ENCODE measurements at regions not wholly inside any gene's neighbourhood (a gene's known extent, or its start where the extent isn't known, plus 50 kb on each side); places are given as distances from the start of the nearest gene placed in this dataset.

DNA sequence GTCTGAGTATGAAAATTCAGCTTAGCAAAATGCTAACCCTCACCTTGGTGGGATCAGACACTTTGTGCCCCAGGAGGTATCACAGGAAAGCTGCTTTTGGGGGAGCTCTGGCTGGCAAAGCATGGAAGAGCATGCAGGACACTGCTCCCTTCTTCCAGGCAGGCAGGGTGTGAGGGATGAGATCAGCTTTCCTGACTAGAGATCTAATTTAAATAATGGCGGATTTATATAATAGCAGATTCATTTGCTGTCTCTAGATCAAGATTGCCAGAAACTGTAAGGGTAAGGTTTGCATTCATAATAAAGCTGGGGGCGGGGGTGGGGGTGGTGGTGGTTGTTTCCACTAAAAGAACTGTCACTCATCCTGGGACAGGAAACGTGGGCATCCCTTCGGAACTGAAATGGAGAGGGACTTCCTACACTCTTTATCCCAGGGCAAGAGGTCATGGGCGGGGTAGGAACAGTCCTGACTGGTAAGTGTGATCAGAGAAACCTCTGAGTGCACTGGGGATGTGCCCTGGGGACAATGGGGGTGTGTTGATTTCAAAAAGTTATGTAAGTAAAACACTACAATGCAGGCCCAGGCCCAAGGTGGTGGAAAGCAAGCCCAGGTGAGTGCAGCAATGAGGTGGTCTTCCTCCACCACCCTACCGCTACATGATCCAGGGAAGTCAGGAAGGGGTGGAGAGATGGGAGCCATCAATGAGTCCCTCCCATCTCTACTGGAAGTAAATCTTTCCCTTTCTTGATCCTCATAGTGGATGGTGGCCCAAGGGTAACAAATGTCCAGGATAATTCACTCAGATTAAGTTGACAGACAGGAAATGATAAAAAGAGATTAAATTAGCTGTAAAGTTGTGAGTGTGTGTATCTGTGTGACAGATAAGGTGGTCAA, 171.4 kb upstream of the SERPINE2 start:
- no peak for DNase-seq (ENCODE audit: low spot score)

DNA sequence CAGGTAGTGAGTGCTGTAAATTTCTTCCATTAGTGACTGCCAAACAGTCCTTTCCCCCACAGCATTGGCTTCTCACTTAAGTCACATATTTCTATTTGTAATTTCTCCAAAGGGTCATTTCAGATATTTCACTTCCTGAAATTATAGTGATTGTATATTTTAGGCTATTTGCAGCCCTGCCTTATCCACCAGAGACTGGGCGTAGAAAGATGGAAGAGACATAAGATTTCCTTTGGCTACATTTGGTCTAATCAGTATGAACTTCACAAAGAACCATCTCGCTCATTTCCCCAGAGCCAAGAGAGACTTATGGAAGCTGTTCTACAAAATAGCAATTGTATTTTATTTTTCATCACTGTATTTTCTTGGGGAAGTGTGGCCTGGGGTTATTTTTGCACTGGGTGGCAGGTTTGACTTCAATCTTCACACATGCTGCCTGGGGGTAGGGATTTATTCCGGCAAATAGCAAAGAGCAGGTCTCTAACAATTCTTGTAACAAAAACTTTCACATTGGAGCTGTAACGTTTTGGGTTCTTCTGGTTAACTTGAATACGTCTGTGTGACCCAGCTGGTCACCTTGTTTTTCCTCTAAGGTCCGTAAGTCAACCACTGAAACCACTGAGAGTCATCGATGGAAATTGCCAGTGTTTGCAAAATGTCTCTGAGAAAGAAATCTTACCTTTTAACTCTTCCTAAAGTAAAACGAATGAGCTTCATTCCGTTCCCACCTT, 170.6 kb upstream of the SERPINE2 start:
- no peak for DNase-seq (ENCODE audit: low spot score)

DNA sequence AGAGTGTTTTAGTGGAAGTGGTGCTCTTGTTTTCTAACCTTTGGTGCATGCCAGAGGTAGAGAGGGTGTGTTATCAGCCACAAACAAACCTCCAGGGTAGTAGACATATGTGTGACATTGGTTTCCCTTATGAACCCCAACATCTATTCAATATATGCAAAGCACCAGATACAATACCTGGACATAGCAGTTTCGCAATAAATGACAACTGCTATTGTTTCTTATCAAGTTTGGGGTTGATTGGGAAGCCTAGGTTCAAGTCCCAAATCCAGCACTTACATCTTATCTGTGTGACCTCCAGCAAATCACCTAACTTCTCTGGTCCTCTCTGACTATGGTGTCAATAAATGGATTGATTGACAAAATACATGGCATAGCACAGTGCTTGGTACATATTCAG, 169.4 kb upstream of the SERPINE2 start:
- DNase-seq (ENCODE audit: low spot score) = no peak

DNA sequence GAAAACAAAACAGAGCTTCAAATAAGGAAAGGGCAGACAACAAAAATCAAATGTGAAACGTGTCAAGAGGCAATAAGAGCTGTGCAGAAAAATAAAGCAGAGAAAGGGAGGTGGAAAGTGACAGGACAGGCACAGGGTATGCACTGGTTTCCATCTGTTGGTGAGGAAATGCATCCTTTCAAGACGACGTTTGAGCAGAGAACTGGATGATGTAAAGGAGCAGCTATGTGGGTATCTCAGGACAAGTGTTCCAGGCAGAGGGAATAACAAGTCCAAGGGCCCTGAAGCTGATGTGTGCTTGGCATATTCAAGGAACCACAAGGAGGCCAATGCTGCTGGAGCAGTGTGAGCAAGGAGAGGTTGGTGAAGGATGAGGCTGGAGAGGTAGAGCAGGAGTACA, 168.9 kb upstream of the SERPINE2 start:
- no peak for DNase-seq (ENCODE audit: low spot score)

DNA sequence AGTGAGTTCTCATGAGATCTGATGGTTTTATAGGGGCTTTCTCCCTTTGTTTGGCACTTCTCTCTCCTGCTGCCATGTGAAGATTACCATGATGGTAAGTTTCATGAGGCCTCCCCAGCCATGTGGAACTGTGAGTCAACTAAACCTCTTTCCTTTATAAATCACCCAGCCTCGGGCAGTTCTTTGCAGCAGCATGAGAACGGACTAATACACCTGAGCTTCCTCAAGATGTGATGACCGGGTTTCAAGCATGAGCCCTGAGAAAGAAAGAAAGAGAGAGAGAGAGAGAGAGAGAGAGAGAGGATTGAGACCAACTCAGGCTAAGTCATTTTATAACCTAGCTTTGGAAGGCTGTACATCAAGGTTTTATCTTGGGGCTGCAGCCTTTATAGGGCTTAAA, 167.7 kb upstream of the SERPINE2 start:
- DNase-seq (ENCODE audit: low spot score) = no peak

DNA sequence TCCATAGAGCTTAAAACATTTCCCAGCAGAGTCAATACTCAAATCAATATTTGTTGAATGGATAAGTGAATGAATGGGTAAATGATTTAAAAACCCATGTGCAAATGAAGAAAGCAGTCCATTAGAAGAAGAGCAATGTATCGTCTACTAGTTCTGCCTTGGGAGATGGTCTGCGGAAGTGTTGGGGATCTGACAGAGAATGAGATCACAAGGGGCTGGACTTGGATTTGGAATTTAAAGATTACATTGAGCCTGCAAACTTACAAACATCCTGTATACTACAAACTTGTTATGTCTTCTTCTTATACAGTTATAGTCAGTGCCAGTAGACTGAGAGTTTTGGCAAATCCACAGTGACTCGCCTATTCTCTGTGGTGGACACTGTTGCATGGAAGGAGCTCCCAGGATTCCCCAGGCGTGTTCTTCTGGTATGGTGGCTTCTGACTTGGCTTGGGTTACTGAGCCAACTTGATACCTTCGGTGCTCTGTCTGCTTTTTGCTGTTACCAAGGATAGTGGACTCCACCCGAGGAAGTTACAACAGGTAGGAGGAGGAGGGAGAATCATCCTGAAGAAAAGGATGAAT, 163.3 kb upstream of the SERPINE2 start:
- no peak for DNase-seq (ENCODE audit: low spot score)

DNA sequence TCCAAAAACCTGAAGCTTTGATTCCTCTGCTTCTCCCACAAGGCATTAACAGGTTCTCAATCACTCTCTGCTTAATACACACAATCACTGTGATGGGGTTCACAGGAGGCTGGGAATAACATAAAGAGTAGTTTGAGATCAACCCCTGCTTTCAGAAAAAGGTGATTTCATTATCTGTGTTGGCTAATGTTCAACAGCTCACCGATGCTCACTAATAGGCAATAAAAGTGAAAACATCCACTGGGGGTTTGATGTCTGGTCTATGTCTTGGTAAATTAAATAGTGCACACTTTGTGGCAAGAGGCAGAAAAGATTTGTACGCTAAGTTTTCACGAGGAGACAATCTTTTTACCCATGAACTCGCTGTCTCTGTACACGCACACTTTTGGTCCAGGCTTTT, 159.3 kb upstream of the SERPINE2 start:
- DNase-seq (ENCODE audit: low spot score) = no peak

DNA sequence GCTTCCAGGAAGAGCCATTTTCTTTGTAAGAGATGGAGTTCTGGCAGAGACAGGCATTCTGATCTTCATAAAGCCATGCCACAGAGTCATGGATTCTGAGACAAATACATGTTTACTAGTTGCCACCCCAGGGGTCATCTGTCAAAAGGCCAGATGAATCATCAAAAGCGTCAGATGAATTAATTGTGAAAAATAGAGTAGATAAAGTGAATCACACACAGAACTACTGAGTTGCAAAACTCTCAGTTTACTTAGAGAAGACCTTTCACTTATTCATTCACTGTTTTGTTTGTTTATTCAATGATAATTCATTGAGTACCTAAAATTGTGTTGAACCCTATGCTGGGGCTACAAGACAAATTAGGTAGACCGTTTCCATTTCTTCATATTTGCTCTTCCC, 157.7 kb upstream of the SERPINE2 start:
- no peak for DNase-seq (ENCODE audit: low spot score)

DNA sequence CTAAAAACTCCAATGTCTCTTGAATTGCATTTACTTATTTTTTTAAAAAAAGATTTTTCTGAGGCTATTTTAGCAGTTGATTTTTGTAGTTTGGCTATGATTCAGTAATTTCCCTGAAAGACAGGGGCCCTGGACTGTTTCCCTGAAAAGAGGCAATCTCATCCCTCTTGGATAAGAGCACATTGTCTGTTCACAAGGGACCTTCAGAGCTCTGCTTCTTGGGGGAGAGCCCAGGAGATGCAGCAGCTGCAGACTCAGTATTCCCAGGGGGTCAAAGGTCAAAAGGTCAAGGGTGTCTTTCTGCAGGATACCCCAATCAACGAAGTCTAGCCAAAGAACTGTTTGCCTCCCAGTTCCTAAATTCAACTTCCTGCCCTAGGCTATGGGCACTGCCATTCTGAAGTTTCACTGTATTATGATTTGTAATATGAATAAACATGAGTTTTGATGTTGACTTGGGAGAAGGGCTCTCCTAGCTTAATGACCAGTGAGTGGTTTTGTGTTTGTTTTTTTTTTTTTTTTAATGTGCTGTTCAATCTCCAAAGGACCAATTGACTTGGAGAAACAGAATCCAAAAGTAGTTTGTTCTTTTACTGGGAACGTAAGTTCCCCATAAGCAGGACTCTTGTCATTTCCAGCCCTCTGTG, 157.0 kb upstream of the SERPINE2 start:
- peak; percentile 89 for DNase-seq (ENCODE audit: low spot score)

DNA sequence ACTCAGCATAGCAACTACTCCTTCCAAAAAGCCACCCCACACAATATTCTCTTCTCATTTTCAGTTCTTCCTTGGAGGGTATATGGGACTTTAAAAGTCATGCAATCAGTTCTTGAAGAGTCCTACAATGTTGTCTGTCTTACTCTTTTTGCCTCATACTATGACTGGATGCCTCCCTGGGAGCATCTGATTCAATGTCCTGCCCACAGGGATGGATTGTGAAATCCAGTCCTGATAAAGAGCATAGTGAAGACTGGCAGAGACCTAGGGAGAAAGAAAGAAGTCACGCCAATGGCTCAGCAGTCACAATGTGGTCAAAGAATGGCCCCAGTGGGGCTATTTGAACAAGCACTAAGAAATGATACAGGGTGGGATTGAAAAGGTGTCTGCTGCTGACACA, 155.1 kb upstream of the SERPINE2 start:
- DNase-seq (ENCODE audit: low spot score) = no peak

DNA sequence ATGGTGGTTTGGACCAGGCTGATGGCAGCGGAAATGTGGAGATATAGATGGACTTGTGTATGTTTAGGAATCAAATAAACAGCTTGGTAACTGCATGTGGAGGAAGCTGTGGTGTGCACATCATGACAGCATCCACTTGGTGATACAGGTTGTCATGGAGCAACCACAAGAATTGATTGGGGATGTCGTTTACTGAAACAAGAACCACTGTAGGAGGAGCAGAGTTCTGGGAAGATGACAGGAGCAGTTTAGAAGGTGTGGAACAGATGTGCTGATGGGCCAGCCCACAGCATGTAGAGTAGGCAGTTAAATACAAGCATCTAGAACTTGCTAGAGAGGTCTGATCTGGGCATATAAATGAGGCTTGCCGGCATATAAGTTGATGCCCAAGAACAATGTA, 152.4 kb upstream of the SERPINE2 start:
- DNase-seq (ENCODE audit: low spot score) = no peak

DNA sequence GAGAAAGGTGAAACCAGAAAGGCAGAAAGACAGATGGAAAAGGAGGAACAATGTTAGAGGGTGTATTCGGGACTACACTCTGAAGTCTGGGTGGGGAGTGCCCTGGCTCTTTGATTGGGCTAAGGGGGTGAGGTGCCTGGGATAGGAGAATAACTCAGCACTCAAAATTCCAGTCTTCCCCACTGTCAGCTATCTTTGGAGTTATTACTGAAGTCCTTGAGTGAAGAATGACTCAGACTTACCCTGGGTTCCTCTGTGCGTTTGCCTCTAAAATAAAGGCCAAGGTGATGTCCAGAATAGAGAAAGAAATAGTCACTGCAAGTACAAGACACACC, 151.8 kb upstream of the SERPINE2 start:
- DNase-seq (ENCODE audit: low spot score) = no peak

DNA sequence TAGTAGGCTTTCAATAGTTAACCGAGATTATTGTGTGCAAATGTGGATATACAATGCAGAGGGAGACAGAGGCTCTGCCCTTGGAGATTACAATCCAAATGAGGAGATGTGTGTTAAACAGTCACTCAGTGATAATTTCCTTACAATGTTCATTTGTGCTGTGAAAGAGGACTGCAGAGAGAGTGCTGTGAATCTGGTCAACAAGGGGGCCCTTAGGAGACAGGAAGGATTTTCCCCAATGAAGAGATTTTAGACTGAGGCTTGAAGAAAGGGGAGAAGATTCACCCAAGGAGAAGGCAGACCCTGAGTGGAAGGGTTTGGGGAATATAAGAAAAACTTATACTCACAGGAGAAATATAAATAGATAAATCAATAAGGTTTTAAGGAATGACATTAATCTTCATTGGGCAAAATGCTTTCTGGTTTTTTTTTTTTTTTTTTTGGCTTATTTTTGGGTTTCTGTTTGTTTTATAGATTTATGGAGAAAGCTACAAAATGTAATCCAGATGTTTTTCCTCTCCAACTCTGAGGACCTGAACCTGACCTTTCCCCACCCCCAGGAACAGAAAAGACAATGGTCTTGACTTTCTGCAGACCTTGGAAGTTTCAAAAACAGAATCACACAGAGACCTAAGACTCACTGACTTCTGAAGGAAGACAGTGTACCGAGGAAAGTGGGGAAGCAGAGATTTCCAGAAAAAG, 151.3 kb upstream of the SERPINE2 start:
- no peak for DNase-seq (ENCODE audit: low spot score)

DNA sequence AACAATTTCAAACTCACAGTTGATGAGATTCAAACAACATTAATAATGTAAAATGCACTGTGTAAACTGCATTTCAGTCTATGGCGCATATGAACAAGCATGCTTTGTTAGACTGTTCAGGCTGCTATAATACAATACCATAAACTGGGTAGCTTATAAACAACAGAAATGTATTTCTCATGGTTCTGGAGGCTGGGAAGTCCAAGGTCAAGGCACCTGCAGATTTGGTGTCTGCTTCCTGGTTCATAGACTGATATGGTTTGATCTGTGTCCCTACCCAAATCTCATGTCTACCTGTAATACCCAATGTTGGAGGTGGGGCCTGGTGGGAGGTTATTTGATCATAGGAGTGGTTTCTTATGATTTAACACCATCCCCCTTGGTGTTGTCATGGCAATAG, 148.1 kb upstream of the SERPINE2 start:
- DNase-seq (ENCODE audit: low spot score) = no peak

DNA sequence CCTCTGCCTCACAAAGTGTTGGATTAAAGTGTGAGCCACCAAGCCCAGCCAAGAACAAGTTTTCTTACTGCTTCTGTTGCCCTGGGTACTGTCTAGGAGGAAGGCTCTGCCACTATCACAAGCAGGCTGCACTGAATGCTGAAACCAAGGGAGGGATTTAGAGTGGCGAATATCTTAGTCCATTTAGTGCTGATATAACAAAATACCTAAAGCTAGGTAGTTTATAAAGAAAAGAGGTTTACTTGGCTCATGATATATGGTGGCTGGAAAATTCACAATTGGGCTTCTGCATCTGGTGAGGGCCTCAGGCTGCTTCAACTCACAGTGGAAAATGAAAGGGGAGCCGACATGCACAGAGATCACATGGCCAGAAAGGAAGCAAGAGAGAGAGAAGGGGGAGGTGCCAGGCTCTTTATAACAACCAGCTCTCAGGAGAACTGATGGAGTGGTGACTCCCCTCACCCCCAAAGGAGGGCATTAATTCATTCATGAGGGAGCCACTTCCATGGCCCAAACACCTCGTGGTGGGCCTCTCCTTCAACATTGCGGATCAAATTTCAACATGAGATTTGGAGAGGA, 146.0 kb upstream of the SERPINE2 start:
- DNase-seq (ENCODE audit: low spot score) = no peak

DNA sequence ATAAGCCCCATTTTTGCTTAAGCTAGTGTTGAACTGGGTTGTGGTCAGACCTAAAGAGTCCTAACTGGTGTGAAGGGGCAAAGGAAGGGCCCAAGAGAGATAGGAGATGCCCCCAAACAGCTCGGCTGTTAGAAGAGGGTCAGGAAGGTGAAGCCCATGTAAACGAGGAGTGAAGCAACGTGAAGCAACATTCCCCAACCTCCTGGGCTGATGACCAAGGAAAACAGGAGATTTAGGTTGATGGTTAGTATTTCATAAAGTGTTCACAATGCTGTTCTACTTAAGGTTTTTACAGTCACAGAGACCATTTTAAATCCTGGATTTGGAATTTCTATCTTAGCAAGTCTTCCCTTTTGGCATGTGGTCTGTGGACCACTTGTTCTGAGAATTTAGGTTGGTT, 144.0 kb upstream of the SERPINE2 start:
- DNase-seq (ENCODE audit: low spot score) = no peak

DNA sequence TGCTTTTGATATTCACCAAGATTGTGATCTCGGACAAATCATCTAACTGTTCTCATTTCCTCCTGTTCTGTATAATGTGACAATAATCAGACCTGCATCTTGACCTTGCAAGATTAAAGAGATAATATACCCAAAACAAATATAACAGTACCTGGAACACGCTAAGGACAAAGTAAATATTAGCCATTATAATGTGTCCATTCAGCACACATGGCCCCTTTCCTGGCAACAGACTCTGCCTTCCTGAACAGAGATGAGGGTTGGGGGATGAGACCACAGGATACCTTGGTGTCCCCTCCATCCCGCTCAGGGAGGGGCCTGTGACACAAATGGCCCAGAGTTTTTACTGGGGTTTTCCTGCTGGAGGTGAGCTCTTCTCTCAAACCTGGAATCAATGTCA, 143.4 kb upstream of the SERPINE2 start:
- DNase-seq (ENCODE audit: low spot score) = no peak

DNA sequence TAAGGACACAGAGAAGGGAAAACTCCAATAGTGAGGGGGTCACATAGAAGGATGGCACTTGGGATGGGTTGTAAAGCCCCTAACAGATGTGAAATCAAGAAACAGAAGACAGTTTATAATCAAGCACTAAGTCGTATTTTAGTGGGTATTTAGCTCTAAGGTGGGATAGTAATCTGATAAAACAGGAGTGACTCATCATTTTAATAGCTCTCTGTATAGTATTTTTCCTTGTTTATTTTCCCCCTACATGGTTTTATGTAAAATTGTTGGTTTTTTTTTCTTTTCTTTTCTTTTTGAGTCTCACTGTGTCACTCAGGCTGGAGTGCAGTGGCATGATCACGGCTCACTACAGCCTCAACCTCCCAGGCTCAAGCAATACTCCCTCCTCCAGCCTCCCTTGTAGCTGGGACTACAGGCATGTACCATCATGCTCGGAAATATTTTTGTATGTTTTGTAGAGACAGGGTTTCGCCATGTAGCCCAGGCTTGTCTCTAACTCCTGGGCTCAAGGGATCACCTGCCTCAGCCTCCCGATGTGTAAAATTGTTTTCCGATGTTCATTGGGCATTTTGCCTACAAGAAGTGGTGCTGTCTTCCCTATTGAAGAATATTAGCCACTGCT, 142.6 kb upstream of the SERPINE2 start:
- DNase-seq (ENCODE audit: low spot score) = no peak

DNA sequence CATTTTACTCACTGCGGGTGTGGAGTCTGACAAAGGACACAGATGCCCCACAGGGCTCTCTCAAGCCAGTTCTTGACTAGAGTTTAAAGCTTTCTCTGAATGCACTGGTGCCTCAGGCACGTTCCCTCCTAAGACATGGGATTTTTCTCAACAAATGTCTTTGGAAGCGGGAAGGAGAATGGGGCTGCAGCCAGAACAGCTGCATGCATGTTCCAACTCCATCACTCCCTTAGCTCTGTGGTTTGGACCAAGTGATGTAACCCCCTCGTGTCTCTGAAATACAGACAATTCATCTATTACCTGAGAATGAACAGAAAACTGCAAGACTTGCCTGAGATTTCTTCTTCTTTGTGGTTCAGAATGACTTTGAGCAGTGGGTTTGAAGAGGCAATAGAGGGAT, 141.7 kb upstream of the SERPINE2 start:
- DNase-seq (ENCODE audit: low spot score) = no peak

DNA sequence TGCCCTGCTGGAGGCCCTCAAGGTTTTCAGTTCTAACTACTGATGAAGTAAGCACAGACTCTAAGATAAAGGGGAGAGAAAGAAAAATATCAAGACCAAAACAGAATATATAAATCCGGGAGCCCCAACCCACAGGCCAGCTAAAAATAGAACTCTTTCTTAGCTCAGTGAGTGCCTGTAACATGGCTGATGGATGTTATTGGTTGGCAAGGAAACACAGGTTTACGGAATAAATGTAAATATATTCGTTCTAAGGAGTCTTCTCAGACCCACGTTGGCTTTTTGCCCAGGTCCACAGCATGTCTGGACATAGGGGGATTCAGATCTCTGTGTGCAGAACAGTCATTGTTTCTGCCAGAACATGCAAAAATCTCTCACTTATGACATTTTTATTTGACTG, 139.0 kb upstream of the SERPINE2 start:
- no peak for DNase-seq (ENCODE audit: low spot score)

DNA sequence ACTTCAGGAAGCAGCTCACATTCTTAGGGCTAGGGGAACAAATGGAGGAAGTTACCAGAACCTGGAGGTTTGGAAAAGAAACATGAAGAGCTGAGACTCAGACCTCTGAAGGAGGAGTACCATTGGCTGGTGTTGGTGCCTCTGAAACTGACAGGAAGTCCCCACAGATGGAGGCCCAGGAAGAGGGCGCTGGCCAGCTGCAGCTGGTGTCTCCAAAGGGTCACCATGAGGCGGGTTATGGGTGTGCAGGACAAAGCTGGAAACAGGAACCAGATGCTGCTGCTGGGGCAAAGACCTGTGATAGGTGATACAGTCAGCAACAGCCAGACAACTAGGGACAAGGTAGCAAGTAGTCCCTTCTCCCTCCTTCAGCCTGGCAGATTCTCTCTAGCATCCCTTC, 136.5 kb upstream of the SERPINE2 start:
- DNase-seq (ENCODE audit: low spot score) = no peak
